ENCODE measurements at regions not wholly inside any gene's neighbourhood (a gene's known extent, or its start where the extent isn't known, plus 50 kb on each side); places are given as distances from the start of the nearest gene placed in this dataset.

GRCh38 chr11:91835051-91835560, 389.5 kb upstream of the FAT3 start:
- TF ChIP-seq CTCF (conservative IDR thresholded peaks at IDR 0.05 in 1 of 2, IDR thresholded peaks at IDR 0.05 in 1 of 2; ENCODE audit: extremely low read depth in 1 of 2, insufficient read depth in 1 of 2, low read depth in 1 of 2, low read length in 2 of 2) = no peak
- TF ChIP-seq EZH2 (IDR thresholded peaks at IDR 0.05; ENCODE audit: borderline replicate concordance, low read length) = no peak
